ENCODE measurements at regions not wholly inside any gene's neighbourhood (a gene's known extent, or its start where the extent isn't known, plus 50 kb on each side); places are given as distances from the start of the nearest gene placed in this dataset.

- no peak for TF ChIP-seq SUZ12 (IDR thresholded peaks at IDR 0.05)
- no peak for TF ChIP-seq ELF4 (IDR thresholded peaks at IDR 0.05)
- no peak for TF ChIP-seq PKNOX1 (IDR thresholded peaks at IDR 0.05)
- no peak for TF ChIP-seq SP1 (IDR thresholded peaks at IDR 0.05)
- TF ChIP-seq TARDBP (IDR thresholded peaks at IDR 0.05) = no peak
- TF ChIP-seq L3MBTL2 (conservative IDR thresholded peaks at IDR 0.05) = no peak
- no peak for TF ChIP-seq FOXM1 (IDR thresholded peaks at IDR 0.05; ENCODE audit: borderline replicate concordance)
- TF ChIP-seq ZNF384 (IDR thresholded peaks at IDR 0.05) = no peak
- TF ChIP-seq CTBP1 (IDR thresholded peaks at IDR 0.05; ENCODE audit: borderline replicate concordance) = no peak
- TF ChIP-seq BHLHE40 (IDR thresholded peaks at IDR 0.05; ENCODE audit: borderline replicate concordance) = no peak
- no peak for TF ChIP-seq FOXA1 (IDR thresholded peaks at IDR 0.05)
- TF ChIP-seq NFRKB (IDR thresholded peaks at IDR 0.05) = no peak
Measured at GRCh38 chrX:95071621-95072020, 1397.6 kb downstream of the FAM133A start.

Data from HEK293T (cell line).